Transverse colon (tissue), 4 donors: ENCODE measurements at regions not wholly inside any gene's neighbourhood (a gene's known extent, or its start where the extent isn't known, plus 50 kb on each side); places are given as distances from the start of the nearest gene placed in this dataset.

Experiments
- DNase-seq: peaks from one replicate; pipeline ENCODE4 v3.0.0-alpha.2; 2019
- H3K27ac ChIP-seq, 4 donors: fragments of 200-600 bp; sonication (generic); 2 replicates each; pipeline ENCODE4 v1.5.1; 2016 to 2018; ENCODE audit warnings: inconsistent platforms in 4 of 4
- H3K27me3 ChIP-seq: fragments of 200-600 bp; sonication (generic); 2 replicates; pipeline ENCODE4 v1.5.1; 2017; ENCODE audit warnings: inconsistent platforms
- H3K36me3 ChIP-seq, 4 donors: fragments of 200-600 bp; sonication (generic); 2 replicates each; pipeline ENCODE4 v1.5.1; 2017 to 2019; ENCODE audit warnings: inconsistent platforms in 4 of 4
- H3K4me1 ChIP-seq, 4 donors: fragments of 200-600 bp; sonication (generic); 2 replicates each; pipeline ENCODE4 v1.5.1; 2017 to 2020; ENCODE audit warnings: inconsistent platforms in 4 of 4
- H3K4me3 ChIP-seq, 4 donors: fragments of 200-600 bp; sonication (generic); 1 replicate in 1 of 4; 2 replicates in 3 of 4; pipeline versions ENCODE4 v1.5.1 to v1.6.1; 2017 to 2019; ENCODE audit warnings: inconsistent platforms in 4 of 4
- H3K9me3 ChIP-seq, 2 donors: fragments of 200-600 bp; sonication (generic); 2 replicates each; pipeline ENCODE4 v1.5.1; 2017 to 2019; ENCODE audit warnings: inconsistent platforms in 2 of 2
- EP300 ChIP-seq: sonication (generic); formaldehyde crosslinking; IDR thresholded peaks from one replicate; pipeline ENCODE4 v1.6.1; 2017; ENCODE audit warnings: antibody characterized with exemption, low read depth
- POLR2A ChIP-seq: fragments of 450-650 bp; IDR thresholded peaks from one replicate; pipeline ENCODE4 v1.6.1; 2016; ENCODE audit warnings: antibody characterized with exemption, mild to moderate bottlenecking, moderate library complexity
- POLR2AphosphoS5 ChIP-seq, 3 donors: sonication (generic); formaldehyde crosslinking; IDR thresholded peaks; one replicate each; pipeline ENCODE4 v1.6.1; 2016; ENCODE audit warnings: antibody characterized with exemption in 3 of 3
- WGBS, 2 donors: methylation state at CpG; one replicate each; pipeline ENCODE4 v1.1.5; 2018; ENCODE audit warnings: low coverage in 1 of 2; 5-methylcytosine and 5-hydroxymethylcytosine counted together
- in situ Hi-C, 4 donors: fragments of 200-750 bp; cut with MboI; loops; one replicate each; pipeline versions ENCODE4 v1.15.0 to v1.15.1; 2017; ENCODE audit warnings: low sequenced_read_pairs in 3 of 4, low pct_ligation_motif_present in 1 of 4, low pct_unique_long_range_greater_than_20kb in 1 of 4
- intact Hi-C: fragments of 100-400 bp; cut with DNase I; formaldehyde crosslinking; loops from one replicate; pipeline ENCODE4 v1.15.1; 2023; ENCODE audit warnings: low total_unique reads
- TF ChIP-seq, protein P1 (sequence below), 5 experiments: fragments of 200-600 bp in 3 of 5; fragments of 450-650 bp in 2 of 5; sonication (generic) in 3 of 5; IDR thresholded peaks; 1 replicate in 2 of 5; 2 replicates in 3 of 5; pipeline ENCODE4 v1.5.1; 2016 to 2017; ENCODE audit warnings: antibody characterized with exemption in 5 of 5, inconsistent platforms in 3 of 5, mild to moderate bottlenecking in 2 of 5, moderate library complexity in 1 of 5

- TF ChIP-seq, protein P1, sequence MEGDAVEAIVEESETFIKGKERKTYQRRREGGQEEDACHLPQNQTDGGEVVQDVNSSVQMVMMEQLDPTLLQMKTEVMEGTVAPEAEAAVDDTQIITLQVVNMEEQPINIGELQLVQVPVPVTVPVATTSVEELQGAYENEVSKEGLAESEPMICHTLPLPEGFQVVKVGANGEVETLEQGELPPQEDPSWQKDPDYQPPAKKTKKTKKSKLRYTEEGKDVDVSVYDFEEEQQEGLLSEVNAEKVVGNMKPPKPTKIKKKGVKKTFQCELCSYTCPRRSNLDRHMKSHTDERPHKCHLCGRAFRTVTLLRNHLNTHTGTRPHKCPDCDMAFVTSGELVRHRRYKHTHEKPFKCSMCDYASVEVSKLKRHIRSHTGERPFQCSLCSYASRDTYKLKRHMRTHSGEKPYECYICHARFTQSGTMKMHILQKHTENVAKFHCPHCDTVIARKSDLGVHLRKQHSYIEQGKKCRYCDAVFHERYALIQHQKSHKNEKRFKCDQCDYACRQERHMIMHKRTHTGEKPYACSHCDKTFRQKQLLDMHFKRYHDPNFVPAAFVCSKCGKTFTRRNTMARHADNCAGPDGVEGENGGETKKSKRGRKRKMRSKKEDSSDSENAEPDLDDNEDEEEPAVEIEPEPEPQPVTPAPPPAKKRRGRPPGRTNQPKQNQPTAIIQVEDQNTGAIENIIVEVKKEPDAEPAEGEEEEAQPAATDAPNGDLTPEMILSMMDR (IDR thresholded peaks at IDR 0.05), result no peak
- TF ChIP-seq POLR2A, result no peak
- TF ChIP-seq EP300, result no peak
- no peak for TF ChIP-seq POLR2AphosphoS5 (IDR thresholded peaks at IDR 0.05)
- Histone ChIP-seq H3K4me3 (no peak overlapping the region), H3K4me1 (no peaks in the 10 kb centered on the region), H3K9me3 (no peaks in the 10 kb centered on the region), H3K27ac (no peak overlapping the region), H3K27me3 (peaks cover 50% of the 10 kb centered on the region), H3K36me3 (no peaks in the 10 kb centered on the region)
- in situ Hi-C loops (no loop called here), intact Hi-C loops (no loop called here)
- WGBS, 2 donors, result 73% methylated on average over 6 of the region's 6 CpGs; no CpG with 5 or more reads in 1 of the 2 donors
- no peak for DNase-seq
These were observed 66.9 kb upstream of the ADRA2C start for GRCh38 chr4:3699261-3699660.

- intact Hi-C loops (no loop called here), in situ Hi-C loops (no loop called here)
- Histone ChIP-seq H3K36me3 (no peaks in the 10 kb centered on the region), H3K9me3 (no peaks in the 10 kb centered on the region), H3K27me3 (peaks cover 28% of the 10 kb centered on the region), H3K27ac (no peak overlapping the region), H3K4me1 (no peaks in the 10 kb centered on the region), H3K4me3 (no peak overlapping the region)
- 90 to 97% methylated on average over 1 of the region's 1 CpG for WGBS, 2 donors
- no peak for DNase-seq
- TF ChIP-seq POLR2A (no peak), POLR2AphosphoS5 (IDR thresholded peaks at IDR 0.05) (no peak), EP300 (no peak)
- TF ChIP-seq, protein P1 (IDR thresholded peaks at IDR 0.05), result no peak
These were observed 69.2 kb upstream of the ADRA2C start for GRCh38 chr4:3697033-3697432.

DNA sequence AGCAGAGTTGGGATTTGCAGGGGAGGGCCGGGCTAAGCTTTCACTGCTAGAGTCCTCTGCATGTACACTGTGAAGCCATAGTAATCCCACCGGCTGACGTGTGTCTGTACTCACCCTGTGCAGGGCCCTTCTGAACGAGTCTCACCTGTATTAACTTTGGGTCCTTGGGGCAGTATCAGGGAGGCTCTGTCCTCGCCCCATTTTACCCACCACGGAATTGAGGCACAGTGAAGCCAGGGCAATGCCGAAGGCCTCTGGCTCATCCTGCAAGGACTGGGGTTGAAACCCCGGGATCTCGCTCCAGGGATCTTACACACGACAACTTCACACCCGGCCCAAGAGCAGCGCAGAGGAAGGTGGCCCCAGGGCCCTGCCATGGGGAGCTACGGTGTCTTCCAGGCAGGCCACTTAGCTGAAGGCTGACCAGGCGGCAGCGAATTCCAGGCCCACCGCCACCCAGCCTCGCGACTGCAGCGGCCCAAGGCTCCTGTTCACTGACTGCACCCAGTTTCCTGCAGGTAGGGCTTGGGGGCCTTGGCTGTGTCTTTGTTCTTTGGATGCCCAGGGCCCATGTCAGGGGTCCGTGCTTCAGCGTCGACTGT is 75.5 kb upstream of the ADRA2C start:
- Histone ChIP-seq H3K4me3 (no peak overlapping the region), H3K27ac (no peak overlapping the region), H3K36me3 (no peaks in the 10 kb centered on the region), H3K4me1 (no peaks in the 10 kb centered on the region), H3K9me3 (no peaks in the 10 kb centered on the region), H3K27me3 (peaks cover 8% of the 10 kb centered on the region)
- intact Hi-C loops, result no loop called here
- in situ Hi-C loops, result no loop called here
- DNase-seq, result no peak
- TF ChIP-seq EP300 (no peak), POLR2A (no peak), POLR2AphosphoS5 (IDR thresholded peaks at IDR 0.05) (no peak)
- TF ChIP-seq, protein P1 (IDR thresholded peaks at IDR 0.05), result no peak
- WGBS, 2 donors, result 82% methylated on average over 22 of the region's 22 CpGs; no CpG with 5 or more reads in 1 of the 2 donors

DNA sequence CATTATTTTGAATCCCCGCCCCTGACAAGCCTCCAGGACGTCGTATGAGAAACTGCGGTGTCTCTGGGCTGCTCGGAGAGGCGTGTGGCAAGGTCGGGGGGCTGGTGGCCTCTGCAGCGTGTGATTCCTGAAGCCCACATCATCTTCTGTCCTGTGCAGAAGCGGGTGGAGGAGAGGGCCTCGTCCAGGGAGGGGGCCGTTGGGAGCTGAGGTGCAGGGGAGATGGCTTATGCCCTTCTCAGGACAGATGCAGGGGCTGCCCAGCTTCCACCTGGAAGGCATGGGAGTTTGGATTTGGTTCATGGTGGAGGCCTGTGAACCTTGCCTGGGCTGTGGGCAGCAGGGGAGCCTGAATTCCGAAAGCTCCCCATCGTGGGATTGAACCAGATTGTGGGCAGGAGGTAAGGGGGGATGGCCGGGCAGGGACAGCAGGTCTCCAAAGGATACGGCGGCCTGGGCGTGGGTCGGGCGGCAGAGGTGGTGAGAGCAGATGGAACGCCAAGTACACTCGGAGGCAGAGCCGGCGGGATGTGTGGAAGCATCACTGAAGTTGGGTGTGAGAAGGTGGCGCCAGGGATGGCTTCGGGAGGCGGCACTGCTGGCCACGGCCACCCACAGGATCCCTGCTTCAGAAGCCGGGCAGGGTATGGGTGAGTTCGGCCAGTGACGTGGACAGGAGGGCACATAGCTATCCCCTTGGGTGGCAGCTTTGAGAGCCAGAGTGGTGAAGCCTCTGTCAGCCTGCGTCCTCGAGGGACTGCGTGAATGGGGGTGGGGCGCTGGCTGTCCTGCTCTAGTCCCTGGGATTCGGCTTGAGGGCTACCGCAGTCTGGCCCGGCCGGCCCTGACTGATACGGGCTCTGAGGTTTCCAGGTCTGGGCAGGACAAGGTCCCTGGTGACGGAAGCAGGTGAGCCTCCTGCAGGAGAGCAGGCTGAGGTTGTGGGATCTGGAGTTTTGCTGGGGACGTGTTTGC is 76.3 kb upstream of the ADRA2C start:
- Histone ChIP-seq H3K9me3 (no peaks in the 10 kb centered on the region), H3K4me3 (no peak overlapping the region), H3K27ac (no peak overlapping the region), H3K36me3 (no peaks in the 10 kb centered on the region), H3K27me3 (peaks cover 1% of the 10 kb centered on the region), H3K4me1 (no peaks in the 10 kb centered on the region)
- intact Hi-C loops, result no loop called here
- TF ChIP-seq EP300, result no peak
- TF ChIP-seq POLR2AphosphoS5 (IDR thresholded peaks at IDR 0.05), result no peak
- TF ChIP-seq, protein P1 (IDR thresholded peaks at IDR 0.05), result no peak
- no peak for TF ChIP-seq POLR2A
- DNase-seq, result no peak
- WGBS, 2 donors, result 87% methylated on average over 41 of the region's 41 CpGs; no CpG with 5 or more reads in 1 of the 2 donors
- in situ Hi-C loops, result no loop called here
